A549 (cell line): ENCODE measurements at regions not wholly inside any gene's neighbourhood (a gene's known extent, or its start where the extent isn't known, plus 50 kb on each side); places are given as distances from the start of the nearest gene placed in this dataset.

ENCODE experiments used
- ATAC-seq, 2 experiments: fragments of 200-7000 bp in 1 of 2; fragments of >200 bp in 1 of 2; cut with Nextera tagmentation in 1 of 2; cut with Tn5 transposase in 1 of 2; 3 replicates each; pipeline versions ENCODE4 v1.8.0 to v1.9.1; 2018 to 2020; ENCODE audit warnings: mild to moderate bottlenecking in 1 of 2, moderate library complexity in 1 of 2
- CTCF ChIA-PET: fragments of 300-600 bp; sonication (Branson Sonifier 250); formaldehyde crosslinking; extraction: SDS; loops from one replicate; lab custom pipeline; 2021; ENCODE audit warnings: antibody characterized with exemption, inconsistent platforms; lab: Yijun Ruan, JAX
- POLR2A ChIA-PET: fragments of 350-600 bp; formaldehyde crosslinking; extraction: SDS; loops from one replicate; lab custom pipeline; 2021; ENCODE audit warnings: antibody characterized with exemption, inconsistent platforms; lab: Yijun Ruan, JAX
- DNase-seq, 2 experiments: peaks; one replicate each; pipeline versions ENCODE4 v3.0.0 to v3.0.0-alpha.2; 2011 to 2016; ENCODE audit warnings: low read depth in 1 of 2, low spot score in 1 of 2
- FAIRE-seq: peaks from 2 replicates; lab custom pipeline; 2011; peaks lifted over from hg19 to GRCh38; lab: Jason Lieb, UNC
- H3K27ac ChIP-seq, 2 experiments: fragments of >200 bp; sonication (Bioruptor Twin); formaldehyde crosslinking; 3 replicates each; pipeline ENCODE4 v1.5.1; 2016 to 2017
- H3K4me1 ChIP-seq: fragments of >200 bp; sonication (Bioruptor Twin); formaldehyde crosslinking; 3 replicates; pipeline ENCODE4 v1.6.1; 2016
- H3K4me2 ChIP-seq: fragments of >200 bp; sonication (Bioruptor Twin); formaldehyde crosslinking; 3 replicates; pipeline ENCODE4 v1.6.1; 2016
- H3K4me3 ChIP-seq: fragments of >200 bp; sonication (Bioruptor Twin); formaldehyde crosslinking; 3 replicates; pipeline ENCODE4 v1.5.1; 2016
- H3K9me3 ChIP-seq: fragments of >200 bp; sonication (Bioruptor Twin); formaldehyde crosslinking; 3 replicates; pipeline ENCODE4 v1.6.1; 2016
- BHLHE40 ChIP-seq: IDR thresholded peaks from 2 replicates; pipeline ENCODE4 v1.6.1; 2012; ENCODE audit warnings: low read depth, low read length, inconsistent platforms
- CBX2 ChIP-seq: fragments of 200-600 bp; sonication (generic); IDR thresholded peaks from 2 replicates; pipeline ENCODE4 v1.6.1; 2016; ENCODE audit warnings: low read depth, mild to moderate bottlenecking, borderline replicate concordance
- CHD2 ChIP-seq: fragments of 150-350 bp; IDR thresholded peaks from 2 replicates; pipeline ENCODE4 v1.6.1; 2014; ENCODE audit warnings: low read length; ENCODE audit not compliant: partially characterized antibody
- CTCF ChIP-seq: fragments of >200 bp; sonication (Bioruptor Twin); formaldehyde crosslinking; IDR thresholded peaks from 3 replicates; pipeline ENCODE4 v1.5.1; 2016
- EP300 ChIP-seq, 2 experiments: fragments of >200 bp; sonication (Bioruptor Twin); formaldehyde crosslinking; IDR thresholded peaks; 2 replicates in 1 of 2; 3 replicates in 1 of 2; pipeline ENCODE4 v1.6.1; 2016 to 2017
- HEYL ChIP-seq: fragments of 250-450 bp; sonication (Bioruptor Pico); IDR thresholded peaks from 2 replicates; pipeline ENCODE4 v1.8.0; 2021; ENCODE audit warnings: mild to moderate bottlenecking, moderate library complexity
- HMGXB4 ChIP-seq: fragments of 250-450 bp; sonication (Bioruptor Pico); IDR thresholded peaks from 2 replicates; pipeline ENCODE4 v1.5.0; 2021; ENCODE audit warnings: mild to moderate bottlenecking, moderate library complexity, borderline replicate concordance
- HOXA7 ChIP-seq: fragments of 250-450 bp; sonication (Bioruptor Pico); IDR thresholded peaks from 2 replicates; pipeline ENCODE4 v1.5.0; 2020; ENCODE audit warnings: mild to moderate bottlenecking, moderate library complexity
- HOXB13 ChIP-seq: fragments of 250-450 bp; sonication (Bioruptor Pico); IDR thresholded peaks from 2 replicates; pipeline ENCODE4 v1.5.0; 2020; ENCODE audit warnings: low read depth, mild to moderate bottlenecking, moderate library complexity
- KDM1A ChIP-seq: fragments of 200-600 bp; sonication (generic); IDR thresholded peaks from 2 replicates; pipeline ENCODE4 v1.6.1; 2016; ENCODE audit warnings: low read depth, mild to moderate bottlenecking
- KDM5A ChIP-seq: fragments of 200-600 bp; sonication (generic); IDR thresholded peaks from 2 replicates; pipeline ENCODE4 v1.6.1; 2016; ENCODE audit warnings: antibody characterized with exemption, mild to moderate bottlenecking
- MAFK ChIP-seq: fragments of 450-650 bp; IDR thresholded peaks from 2 replicates; pipeline ENCODE4 v1.6.1; 2014; ENCODE audit not compliant: partially characterized antibody
- MAX ChIP-seq: IDR thresholded peaks from 2 replicates; pipeline ENCODE4 v1.6.1; 2012
- MAZ ChIP-seq: fragments of 150-350 bp; IDR thresholded peaks from 2 replicates; pipeline ENCODE4 v1.6.1; 2014; ENCODE audit warnings: antibody characterized with exemption, low read depth, low read length, borderline replicate concordance
- NFE2L2 ChIP-seq: fragments of 150-350 bp; conservative IDR thresholded peaks from 2 replicates; pipeline ENCODE4 v1.6.1; 2014; ENCODE audit warnings: low read length
- NR3C1 ChIP-seq: fragments of >200 bp; sonication (Bioruptor Twin); formaldehyde crosslinking; IDR thresholded peaks from 3 replicates; pipeline ENCODE4 v1.6.1; 2017
- PBX3 ChIP-seq: IDR thresholded peaks from 2 replicates; pipeline ENCODE4 v1.6.1; 2012
- RARB ChIP-seq: fragments of 250-450 bp; sonication (Bioruptor Pico); IDR thresholded peaks from 2 replicates; pipeline ENCODE4 v1.8.0; 2021; ENCODE audit warnings: mild to moderate bottlenecking, moderate library complexity
- REST ChIP-seq: fragments of 200-600 bp; sonication (generic); IDR thresholded peaks from 2 replicates; pipeline ENCODE4 v1.6.1; 2016; ENCODE audit warnings: antibody characterized with exemption, mild to moderate bottlenecking, moderate library complexity
- RNF2 ChIP-seq: fragments of 200-600 bp; sonication (generic); IDR thresholded peaks from 2 replicates; pipeline ENCODE4 v1.6.1; 2016; ENCODE audit warnings: low read depth, mild to moderate bottlenecking, antibody characterized with exemption, moderate library complexity, borderline replicate concordance
- SREBF2 ChIP-seq: fragments of 450-650 bp; IDR thresholded peaks from 2 replicates; pipeline ENCODE4 v1.6.1; 2014; ENCODE audit warnings: mild to moderate bottlenecking, moderate library complexity
- TFCP2L1 ChIP-seq: fragments of 250-450 bp; sonication (Bioruptor Pico); IDR thresholded peaks from 2 replicates; pipeline ENCODE4 v1.5.0; 2021; ENCODE audit warnings: mild to moderate bottlenecking
- TP53 ChIP-seq: fragments of 250-450 bp; sonication (Bioruptor Pico); IDR thresholded peaks from 2 replicates; pipeline ENCODE4 v1.5.0; 2021; ENCODE audit warnings: mild to moderate bottlenecking, moderate library complexity
- USF2 ChIP-seq: fragments of 450-650 bp; IDR thresholded peaks from 2 replicates; pipeline ENCODE4 v1.6.1; 2014; ENCODE audit warnings: antibody characterized with exemption
- ZFP36 ChIP-seq: fragments of 450-650 bp; IDR thresholded peaks from 2 replicates; pipeline ENCODE4 v1.6.1; 2014; ENCODE audit warnings: borderline replicate concordance; ENCODE audit not compliant: partially characterized antibody
- WGBS: methylation state at CpG from one replicate; pipeline ENCODE4 v1.1.6; 2017; ENCODE audit errors: missing lambda C conversion rate; 5-methylcytosine and 5-hydroxymethylcytosine counted together
- TF ChIP-seq, protein P1 (sequence below): fragments of 150-350 bp; IDR thresholded peaks from 2 replicates; pipeline ENCODE4 v1.6.1; 2014; ENCODE audit warnings: low read depth, mild to moderate bottlenecking, low read length

GRCh38 chr16:7270823-7271222, 61.8 kb upstream of the RBFOX1 start:
- no peaks in the 10 kb centered on the region for H3K9me3 ChIP-seq
- no peak overlapping the region for H3K27ac ChIP-seq
- FAIRE-seq, result no peak
- H3K4me2 ChIP-seq, result no peak overlapping the region
- ATAC-seq, result no peak
- no peak for TF ChIP-seq BHLHE40
- no peak for TF ChIP-seq HMGXB4 (CRISPR knock-in tag)
- TF ChIP-seq NR3C1, result no peak
- no peak for TF ChIP-seq HOXB13 (CRISPR knock-in tag)
- no peak for TF ChIP-seq MAZ
- no peak for TF ChIP-seq TP53 (CRISPR knock-in tag)
- TF ChIP-seq, protein P1, sequence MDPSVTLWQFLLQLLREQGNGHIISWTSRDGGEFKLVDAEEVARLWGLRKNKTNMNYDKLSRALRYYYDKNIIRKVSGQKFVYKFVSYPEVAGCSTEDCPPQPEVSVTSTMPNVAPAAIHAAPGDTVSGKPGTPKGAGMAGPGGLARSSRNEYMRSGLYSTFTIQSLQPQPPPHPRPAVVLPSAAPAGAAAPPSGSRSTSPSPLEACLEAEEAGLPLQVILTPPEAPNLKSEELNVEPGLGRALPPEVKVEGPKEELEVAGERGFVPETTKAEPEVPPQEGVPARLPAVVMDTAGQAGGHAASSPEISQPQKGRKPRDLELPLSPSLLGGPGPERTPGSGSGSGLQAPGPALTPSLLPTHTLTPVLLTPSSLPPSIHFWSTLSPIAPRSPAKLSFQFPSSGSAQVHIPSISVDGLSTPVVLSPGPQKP, result no peak
- no peak for TF ChIP-seq HEYL (CRISPR knock-in tag)
- no peak for TF ChIP-seq TFCP2L1 (CRISPR knock-in tag)
- TF ChIP-seq HOXA7, result no peak
- no peak for TF ChIP-seq EP300 (IDR thresholded peaks at IDR 0.05)
- DNase-seq, result no peak
- WGBS, result 9% methylated on average over 3 of the region's 3 CpGs
- ChIA-PET POLR2A (no interaction called here), CTCF (no interaction called here)
- H3K4me3 ChIP-seq, result no peak overlapping the region
- H3K4me1 ChIP-seq, result no peaks in the 10 kb centered on the region

DNA sequence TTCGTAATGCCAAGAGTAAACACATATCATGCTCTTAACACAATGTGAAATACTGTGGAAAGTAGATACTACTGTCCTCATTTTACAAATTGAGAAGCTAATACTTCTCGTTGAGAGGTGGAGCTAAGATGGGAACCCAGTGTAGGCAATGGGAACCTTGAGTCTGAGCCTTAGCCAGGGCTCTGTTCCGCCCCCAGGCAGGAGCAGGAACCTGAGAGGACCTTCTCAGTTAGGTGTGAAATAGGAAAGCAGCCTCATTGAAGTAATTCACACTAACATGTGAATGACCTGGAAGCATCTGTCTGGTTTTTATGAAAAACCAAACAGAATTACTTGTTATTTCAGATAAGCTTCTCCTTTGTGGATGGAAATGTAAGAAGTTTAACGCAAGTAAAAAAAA, 62.6 kb upstream of the RBFOX1 start:
- no peak for FAIRE-seq
- no peak for TF ChIP-seq MAZ
- no peak for TF ChIP-seq CBX2
- TF ChIP-seq TFCP2L1 (CRISPR knock-in tag), result no peak
- TF ChIP-seq SREBF2, result no peak
- TF ChIP-seq REST, result no peak
- TF ChIP-seq RARB (CRISPR knock-in tag), result no peak
- no peak for TF ChIP-seq PBX3
- TF ChIP-seq USF2, result no peak
- no peak for TF ChIP-seq CTCF
- no peak for TF ChIP-seq NFE2L2
- TF ChIP-seq RNF2, result no peak
- TF ChIP-seq MAX, result no peak
- TF ChIP-seq ZFP36, result no peak
- no peak for TF ChIP-seq KDM5A
- no peak for TF ChIP-seq KDM1A
- TF ChIP-seq HEYL (CRISPR knock-in tag), result no peak
- no peak for TF ChIP-seq CHD2
- TF ChIP-seq MAFK, result no peak
- 24% methylated on average over 4 of the region's 4 CpGs for WGBS
- CTCF ChIA-PET, result no interaction called here
- Histone ChIP-seq H3K4me1 (no peaks in the 10 kb centered on the region), H3K27ac (no peak overlapping the region), H3K4me3 (no peak overlapping the region), H3K9me3 (no peaks in the 10 kb centered on the region), H3K4me2 (no peak overlapping the region)
- POLR2A ChIA-PET, result no interaction called here
- no peak for ATAC-seq
- no peak for DNase-seq
